ENCODE measurements at regions not wholly inside any gene's neighbourhood (a gene's known extent, or its start where the extent isn't known, plus 50 kb on each side); places are given as distances from the start of the nearest gene placed in this dataset.
A peak's percentile ranks its signal among the peaks of the same experiment; 100 is the strongest.

- Histone ChIP-seq H3K27ac (ENCODE audit: low read depth, low read length) (no peak overlapping the region), H3K4me3 (ENCODE audit: low read depth, low read length) (no peak overlapping the region), H3K4me1 (ENCODE audit: control insufficient read depth, insufficient read depth, low read length) (no peaks in the 10 kb centered on the region), H3K27me3 (ENCODE audit: control insufficient read depth, insufficient read depth, low read length) (no peaks in the 10 kb centered on the region), H3K36me3 (ENCODE audit: control insufficient read depth, insufficient read depth, low read length) (no peaks in the 10 kb centered on the region), H3K9me3 (ENCODE audit: control insufficient read depth, insufficient read depth, low read length) (no peaks in the 10 kb centered on the region)
- peak in 1 of 6 donors; percentile 35 for DNase-seq (ENCODE audit: low read depth in 4 of 6, low spot score in 6 of 6)
- 74% methylated on average over 15 of the region's 25 CpGs for WGBS (ENCODE audit: insufficient coverage)
These were observed 686.7 kb upstream of the RBFOX1 start for GRCh38 chr16:6645768-6646568.

GRCh38 chr16:6644916-6645315 is 687.7 kb upstream of the RBFOX1 start:
- H3K9me3 ChIP-seq (ENCODE audit: control insufficient read depth, insufficient read depth, low read length) = no peaks in the 10 kb centered on the region
- no peak overlapping the region for H3K27ac ChIP-seq (ENCODE audit: low read depth, low read length)
- no peak overlapping the region for H3K4me3 ChIP-seq (ENCODE audit: low read depth, low read length)
- H3K36me3 ChIP-seq (ENCODE audit: control insufficient read depth, insufficient read depth, low read length) = no peaks in the 10 kb centered on the region
- H3K27me3 ChIP-seq (ENCODE audit: control insufficient read depth, insufficient read depth, low read length) = no peaks in the 10 kb centered on the region
- no peak for DNase-seq (ENCODE audit: low read depth in 4 of 6, low spot score in 6 of 6)
- H3K4me1 ChIP-seq (ENCODE audit: control insufficient read depth, insufficient read depth, low read length) = no peaks in the 10 kb centered on the region
- WGBS (ENCODE audit: insufficient coverage) = 93% methylated on average over 3 of the region's 4 CpGs

- no peaks in the 10 kb centered on the region for H3K9me3 ChIP-seq (ENCODE audit: control insufficient read depth, insufficient read depth, low read length)
- WGBS (ENCODE audit: insufficient coverage) = no CpG with 5 or more reads among the region's 5 CpGs
- H3K4me3 ChIP-seq (ENCODE audit: low read depth, low read length) = no peak overlapping the region
- H3K27ac ChIP-seq (ENCODE audit: low read depth, low read length) = no peak overlapping the region
- no peaks in the 10 kb centered on the region for H3K27me3 ChIP-seq (ENCODE audit: control insufficient read depth, insufficient read depth, low read length)
- H3K4me1 ChIP-seq (ENCODE audit: control insufficient read depth, insufficient read depth, low read length) = no peaks in the 10 kb centered on the region
- peak; percentile 68 to 96 (median 80) for DNase-seq (ENCODE audit: low read depth in 4 of 6, low spot score in 6 of 6)
- H3K36me3 ChIP-seq (ENCODE audit: control insufficient read depth, insufficient read depth, low read length) = no peaks in the 10 kb centered on the region
These were observed 689.5 kb upstream of the RBFOX1 start for GRCh38 chr16:6643080-6643686.

- Histone ChIP-seq H3K9me3 (ENCODE audit: control insufficient read depth, insufficient read depth, low read length) (no peaks in the 10 kb centered on the region), H3K27ac (ENCODE audit: low read depth, low read length) (no peak overlapping the region), H3K27me3 (ENCODE audit: control insufficient read depth, insufficient read depth, low read length) (no peaks in the 10 kb centered on the region), H3K36me3 (ENCODE audit: control insufficient read depth, insufficient read depth, low read length) (no peaks in the 10 kb centered on the region), H3K4me1 (ENCODE audit: control insufficient read depth, insufficient read depth, low read length) (no peaks in the 10 kb centered on the region), H3K4me3 (ENCODE audit: low read depth, low read length) (no peak overlapping the region)
- DNase-seq (ENCODE audit: low read depth in 4 of 6, low spot score in 6 of 6) = peak in 1 of 6 donors; percentile 76
- WGBS (ENCODE audit: insufficient coverage) = 20% methylated on average over 1 of the region's 9 CpGs
These were observed 690.4 kb upstream of the RBFOX1 start for GRCh38 chr16:6642271-6642670.

- no peak for DNase-seq (ENCODE audit: low read depth in 4 of 6, low spot score in 6 of 6)
- H3K36me3 ChIP-seq (ENCODE audit: control insufficient read depth, insufficient read depth, low read length) = no peaks in the 10 kb centered on the region
- H3K9me3 ChIP-seq (ENCODE audit: control insufficient read depth, insufficient read depth, low read length) = no peaks in the 10 kb centered on the region
- H3K27ac ChIP-seq (ENCODE audit: low read depth, low read length) = no peak overlapping the region
- H3K4me1 ChIP-seq (ENCODE audit: control insufficient read depth, insufficient read depth, low read length) = no peaks in the 10 kb centered on the region
- no peaks in the 10 kb centered on the region for H3K27me3 ChIP-seq (ENCODE audit: control insufficient read depth, insufficient read depth, low read length)
- 60% methylated on average over 1 of the region's 10 CpGs for WGBS (ENCODE audit: insufficient coverage)
- no peak overlapping the region for H3K4me3 ChIP-seq (ENCODE audit: low read depth, low read length)
These were observed 691.6 kb upstream of the RBFOX1 start for GRCh38 chr16:6641091-6641490.

- H3K4me1 ChIP-seq (ENCODE audit: control insufficient read depth, insufficient read depth, low read length) = no peaks in the 10 kb centered on the region
- no peaks in the 10 kb centered on the region for H3K9me3 ChIP-seq (ENCODE audit: control insufficient read depth, insufficient read depth, low read length)
- H3K4me3 ChIP-seq (ENCODE audit: low read depth, low read length) = no peak overlapping the region
- no peaks in the 10 kb centered on the region for H3K36me3 ChIP-seq (ENCODE audit: control insufficient read depth, insufficient read depth, low read length)
- H3K27ac ChIP-seq (ENCODE audit: low read depth, low read length) = no peak overlapping the region
- no CpG with 5 or more reads among the region's 4 CpGs for WGBS (ENCODE audit: insufficient coverage)
- no peaks in the 10 kb centered on the region for H3K27me3 ChIP-seq (ENCODE audit: control insufficient read depth, insufficient read depth, low read length)
- DNase-seq (ENCODE audit: low read depth in 4 of 6, low spot score in 6 of 6) = no peak
These were observed 696.2 kb upstream of the RBFOX1 start for GRCh38 chr16:6636457-6636856.

- H3K9me3 ChIP-seq (ENCODE audit: control insufficient read depth, insufficient read depth, low read length) = no peaks in the 10 kb centered on the region
- H3K27me3 ChIP-seq (ENCODE audit: control insufficient read depth, insufficient read depth, low read length) = no peaks in the 10 kb centered on the region
- H3K27ac ChIP-seq (ENCODE audit: low read depth, low read length) = no peak overlapping the region
- H3K4me1 ChIP-seq (ENCODE audit: control insufficient read depth, insufficient read depth, low read length) = no peaks in the 10 kb centered on the region
- H3K4me3 ChIP-seq (ENCODE audit: low read depth, low read length) = no peak overlapping the region
- DNase-seq (ENCODE audit: low read depth in 4 of 6, low spot score in 6 of 6) = no peak
- WGBS (ENCODE audit: insufficient coverage) = no CpG with 5 or more reads among the region's 3 CpGs
- no peaks in the 10 kb centered on the region for H3K36me3 ChIP-seq (ENCODE audit: control insufficient read depth, insufficient read depth, low read length)
These were observed 698.5 kb upstream of the RBFOX1 start for GRCh38 chr16:6634151-6634550.

- 70% methylated on average over 1 of the region's 5 CpGs for WGBS (ENCODE audit: insufficient coverage)
These were observed 699.2 kb upstream of the RBFOX1 start for GRCh38 chr16:6633456-6633855.

GRCh38 chr16:6629110-6629509 is 703.5 kb upstream of the RBFOX1 start:
- DNase-seq (ENCODE audit: low read depth in 4 of 6, low spot score in 6 of 6) = no peak
- Histone ChIP-seq H3K27me3 (ENCODE audit: control insufficient read depth, insufficient read depth, low read length) (no peaks in the 10 kb centered on the region), H3K9me3 (ENCODE audit: control insufficient read depth, insufficient read depth, low read length) (no peaks in the 10 kb centered on the region), H3K4me1 (ENCODE audit: control insufficient read depth, insufficient read depth, low read length) (no peaks in the 10 kb centered on the region), H3K27ac (ENCODE audit: low read depth, low read length) (no peak overlapping the region), H3K4me3 (ENCODE audit: low read depth, low read length) (no peak overlapping the region), H3K36me3 (ENCODE audit: control insufficient read depth, insufficient read depth, low read length) (no peaks in the 10 kb centered on the region)
- WGBS (ENCODE audit: insufficient coverage) = 87% methylated on average over 3 of the region's 5 CpGs

More at GRCh38 chr16:6633456-6633855, 699.2 kb upstream of the RBFOX1 start:
- no peaks in the 10 kb centered on the region for H3K36me3 ChIP-seq (ENCODE audit: control insufficient read depth, insufficient read depth, low read length)
- no peaks in the 10 kb centered on the region for H3K4me1 ChIP-seq (ENCODE audit: control insufficient read depth, insufficient read depth, low read length)
- no peak for DNase-seq (ENCODE audit: low read depth in 4 of 6, low spot score in 6 of 6)
- H3K9me3 ChIP-seq (ENCODE audit: control insufficient read depth, insufficient read depth, low read length) = no peaks in the 10 kb centered on the region
- no peak overlapping the region for H3K27ac ChIP-seq (ENCODE audit: low read depth, low read length)
- no peaks in the 10 kb centered on the region for H3K27me3 ChIP-seq (ENCODE audit: control insufficient read depth, insufficient read depth, low read length)
- H3K4me3 ChIP-seq (ENCODE audit: low read depth, low read length) = no peak overlapping the region

GRCh38 chr16:6625606-6626005 is 707.0 kb upstream of the RBFOX1 start:
- H3K27me3 ChIP-seq (ENCODE audit: control insufficient read depth, insufficient read depth, low read length) = no peaks in the 10 kb centered on the region
- DNase-seq (ENCODE audit: low read depth in 4 of 6, low spot score in 6 of 6) = no peak
- no peak overlapping the region for H3K27ac ChIP-seq (ENCODE audit: low read depth, low read length)
- no peaks in the 10 kb centered on the region for H3K4me1 ChIP-seq (ENCODE audit: control insufficient read depth, insufficient read depth, low read length)
- no peak overlapping the region for H3K4me3 ChIP-seq (ENCODE audit: low read depth, low read length)
- H3K9me3 ChIP-seq (ENCODE audit: control insufficient read depth, insufficient read depth, low read length) = peaks cover 2% of the 10 kb centered on the region
- H3K36me3 ChIP-seq (ENCODE audit: control insufficient read depth, insufficient read depth, low read length) = no peaks in the 10 kb centered on the region
- no CpG with 5 or more reads among the region's 3 CpGs for WGBS (ENCODE audit: insufficient coverage)
